ENCODE measurements at regions not wholly inside any gene's neighbourhood (a gene's known extent, or its start where the extent isn't known, plus 50 kb on each side); places are given as distances from the start of the nearest gene placed in this dataset.
"Not testable (repeated sequence)": the region's sequence is repeated elsewhere in the genome, so short reads cannot be mapped to it uniquely, and the experiment has no call there.

- DNase-seq (ENCODE audit: low read depth), result no peak
Measured at GRCh38 chr11:38155856-38156255, 1557.8 kb upstream of the RAG2 start.

DNA sequence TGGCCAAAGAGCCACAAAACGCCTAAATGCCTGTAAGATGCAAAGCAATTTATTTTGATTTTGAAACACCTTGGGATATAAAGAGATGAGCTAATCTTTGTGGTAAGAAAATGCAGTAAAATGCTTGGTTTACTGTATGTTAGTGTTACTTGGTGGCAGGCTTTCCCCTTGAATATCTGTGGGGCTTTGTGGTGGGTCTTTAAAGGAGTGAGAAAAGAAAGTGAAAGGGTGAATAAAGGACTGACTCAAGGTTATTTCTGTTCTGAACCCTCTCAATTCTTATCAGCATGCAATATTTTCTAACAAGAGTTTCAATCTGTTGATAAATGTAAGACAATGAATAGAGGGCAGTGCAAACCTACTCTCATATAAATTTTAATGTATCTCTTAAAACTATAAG is 1555.9 kb upstream of the RAG2 start:
- no peak for DNase-seq (ENCODE audit: low read depth)

- no peak for DNase-seq (ENCODE audit: low read depth)
Measured at GRCh38 chr11:38143852-38144251, 1545.8 kb upstream of the RAG2 start.

GRCh38 chr11:38138972-38139371 is 1540.9 kb upstream of the RAG2 start:
- DNase-seq (ENCODE audit: low read depth), result no peak

DNA sequence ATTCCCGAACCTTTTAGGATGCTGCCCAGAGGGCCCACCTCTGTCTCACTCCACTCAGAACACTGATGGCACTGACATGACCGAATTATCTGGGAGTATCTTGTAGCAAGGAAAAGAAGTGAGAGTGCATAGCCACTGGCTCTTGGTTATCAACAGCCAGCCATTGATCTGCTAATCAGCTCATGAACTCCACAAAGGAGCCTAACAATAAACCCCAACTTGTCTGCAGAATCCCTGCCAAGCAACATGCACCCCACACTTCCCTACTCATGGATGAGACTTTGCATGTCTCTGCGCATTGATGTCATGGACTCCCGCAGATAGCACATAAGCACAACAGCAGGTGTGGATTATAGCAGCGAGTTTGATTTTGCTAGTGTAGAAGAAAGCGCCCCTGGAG is 1538.9 kb upstream of the RAG2 start:
- DNase-seq (ENCODE audit: low read depth), result no peak

DNA sequence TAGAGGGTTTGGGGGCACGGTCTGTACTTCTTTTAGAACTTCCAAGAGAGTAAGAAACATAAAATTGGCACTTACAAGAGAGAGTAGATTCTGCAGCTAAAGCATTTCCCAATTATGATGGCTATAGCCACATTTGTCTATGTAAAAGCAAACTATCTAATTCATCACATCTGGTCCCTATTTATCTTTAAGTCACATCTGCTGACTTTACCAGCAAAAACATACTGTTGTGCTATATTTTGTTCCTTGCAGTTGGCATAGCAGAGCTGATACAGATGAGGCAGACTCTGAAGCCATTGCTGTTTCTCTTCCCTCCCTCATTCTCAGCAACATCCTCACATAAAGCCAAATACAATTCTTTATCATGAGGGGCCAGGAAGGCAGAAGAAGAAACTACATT is 1533.5 kb upstream of the RAG2 start:
- DNase-seq (ENCODE audit: low read depth), result no peak

GRCh38 chr11:38130976-38131375 is 1532.9 kb upstream of the RAG2 start:
- no peak for DNase-seq (ENCODE audit: low read depth)

DNA sequence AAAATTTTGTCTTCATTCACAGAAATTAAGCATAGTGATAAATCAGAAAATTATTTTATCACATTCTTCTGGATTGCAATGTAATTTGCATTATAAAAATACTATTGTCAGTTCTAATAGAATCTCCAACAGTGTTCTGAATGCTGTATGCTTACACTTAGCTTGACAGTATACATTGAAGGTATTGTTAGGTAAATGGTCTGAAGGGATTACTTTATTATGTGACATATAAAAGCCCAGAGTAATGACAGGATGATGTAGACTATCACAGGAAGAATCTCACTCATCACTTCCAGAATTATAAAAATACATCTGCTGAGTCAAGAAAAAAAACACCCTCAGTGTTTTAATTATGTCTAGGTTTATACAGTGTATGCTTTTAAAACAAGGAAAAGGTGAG is 1532.5 kb upstream of the RAG2 start:
- DNase-seq (ENCODE audit: low read depth), result no peak

GRCh38 chr11:38123673-38124072 is 1525.6 kb upstream of the RAG2 start:
- DNase-seq (ENCODE audit: low read depth), result no peak

- not testable (repeated sequence) for DNase-seq (ENCODE audit: low read depth)
Measured at GRCh38 chr11:38116616-38117015, 1518.6 kb upstream of the RAG2 start.

GRCh38 chr11:38115381-38115780 is 1517.3 kb upstream of the RAG2 start:
- DNase-seq (ENCODE audit: low read depth), result not testable (repeated sequence)

- no peak for DNase-seq (ENCODE audit: low read depth)
Measured at GRCh38 chr11:38100836-38101462, 1502.9 kb upstream of the RAG2 start.

- DNase-seq (ENCODE audit: low read depth), result no peak
Measured at GRCh38 chr11:38095268-38095667, 1497.2 kb upstream of the RAG2 start.

GRCh38 chr11:38089726-38090125 is 1491.7 kb upstream of the RAG2 start:
- no peak for DNase-seq (ENCODE audit: low read depth)

- no peak for DNase-seq (ENCODE audit: low read depth)
Measured at GRCh38 chr11:38060920-38061319, 1462.9 kb upstream of the RAG2 start.

DNA sequence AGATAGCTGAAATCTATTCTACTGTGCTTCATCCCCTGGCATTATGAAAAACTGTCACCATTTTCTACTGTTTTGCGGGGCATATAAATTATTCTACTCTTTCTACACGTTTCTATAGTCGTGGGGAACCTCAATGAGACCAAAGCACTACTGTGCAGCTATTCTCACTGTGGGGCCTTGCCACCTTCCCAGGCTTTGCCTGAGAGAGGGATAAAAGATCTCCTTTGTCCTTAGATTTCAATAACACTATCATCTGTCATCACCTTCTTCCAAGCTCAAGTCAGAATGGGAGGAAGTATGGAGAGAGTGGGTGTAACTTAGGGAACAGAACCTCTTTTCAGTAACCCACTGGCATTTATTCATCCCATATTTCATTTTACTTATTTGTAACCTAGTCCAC is 1462.1 kb upstream of the RAG2 start:
- DNase-seq (ENCODE audit: low read depth), result no peak

DNA sequence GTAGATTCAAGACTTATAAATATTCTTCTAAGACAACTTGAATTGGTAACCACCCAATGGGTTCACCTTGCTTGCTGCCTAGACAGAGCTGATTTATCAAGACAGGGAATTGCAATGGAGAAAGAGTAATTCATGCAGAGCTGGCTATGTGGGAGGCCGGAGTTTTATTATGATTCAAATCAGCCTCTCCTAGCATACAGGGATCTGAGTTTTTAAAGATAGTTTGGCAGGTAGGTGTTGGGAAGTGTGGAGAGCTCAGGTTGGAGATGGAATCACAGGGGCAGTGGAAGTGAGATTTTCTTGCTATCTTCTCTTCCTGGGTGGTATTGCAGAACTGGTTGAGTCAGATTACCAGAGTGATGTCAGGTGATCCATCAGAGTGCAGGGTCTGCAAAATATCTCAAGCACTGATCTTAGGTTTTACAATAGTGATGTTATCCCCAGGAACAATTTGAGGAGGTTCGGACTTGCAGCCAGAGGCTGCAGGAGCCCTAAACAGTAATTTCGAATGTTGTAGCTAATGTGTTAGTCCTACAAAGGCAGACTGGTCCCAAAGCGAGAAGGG is 1448.6 kb upstream of the RAG2 start:
- no peak for DNase-seq (ENCODE audit: low read depth)

- no peak for DNase-seq (ENCODE audit: low read depth)
Measured at GRCh38 chr11:38043060-38043459, 1445.0 kb upstream of the RAG2 start.

GRCh38 chr11:38038777-38039176 is 1440.7 kb upstream of the RAG2 start:
- DNase-seq (ENCODE audit: low read depth), result no peak

- DNase-seq (ENCODE audit: low read depth), result no peak
Measured at GRCh38 chr11:38019072-38019775, 1421.2 kb upstream of the RAG2 start.

DNA sequence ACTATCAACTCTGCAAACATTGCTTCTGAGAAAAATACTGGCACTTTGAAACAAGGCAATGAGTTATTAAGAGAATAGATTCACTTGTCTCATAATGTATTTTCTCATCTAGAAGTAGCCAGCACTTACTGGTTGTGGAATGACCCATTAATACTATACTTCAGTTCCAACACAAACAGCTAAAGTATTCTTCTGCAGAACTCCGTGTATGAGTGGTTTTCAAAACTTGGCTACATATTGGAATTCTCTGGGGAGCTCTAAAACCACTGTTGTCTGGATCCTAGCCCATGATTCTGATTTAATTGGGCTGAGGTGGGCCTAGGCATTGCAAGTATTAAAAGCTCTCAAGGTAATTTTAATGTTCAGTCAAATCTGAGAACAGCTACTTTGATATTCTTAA is 1416.4 kb upstream of the RAG2 start:
- no peak for DNase-seq (ENCODE audit: low read depth)

DNA sequence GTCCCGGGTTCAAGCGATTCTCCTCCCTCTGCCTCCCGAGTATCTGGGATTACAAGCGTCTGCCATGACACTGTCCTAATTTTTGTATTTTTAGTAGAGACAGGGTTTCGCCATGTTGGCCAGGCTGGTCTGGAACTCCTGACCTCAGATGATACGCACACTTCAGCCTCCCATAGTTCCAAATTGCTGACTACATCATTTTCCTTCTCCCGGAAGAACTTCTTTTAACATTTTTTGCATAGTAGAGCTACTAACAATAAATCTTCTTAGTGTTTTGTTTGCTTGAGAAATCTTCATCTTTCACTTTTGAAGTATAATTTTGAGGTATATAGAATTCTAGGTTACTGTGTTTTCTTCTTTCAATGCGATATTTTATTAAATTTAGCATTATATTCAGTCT is 1415.1 kb upstream of the RAG2 start:
- no peak for DNase-seq (ENCODE audit: low read depth)

DNA sequence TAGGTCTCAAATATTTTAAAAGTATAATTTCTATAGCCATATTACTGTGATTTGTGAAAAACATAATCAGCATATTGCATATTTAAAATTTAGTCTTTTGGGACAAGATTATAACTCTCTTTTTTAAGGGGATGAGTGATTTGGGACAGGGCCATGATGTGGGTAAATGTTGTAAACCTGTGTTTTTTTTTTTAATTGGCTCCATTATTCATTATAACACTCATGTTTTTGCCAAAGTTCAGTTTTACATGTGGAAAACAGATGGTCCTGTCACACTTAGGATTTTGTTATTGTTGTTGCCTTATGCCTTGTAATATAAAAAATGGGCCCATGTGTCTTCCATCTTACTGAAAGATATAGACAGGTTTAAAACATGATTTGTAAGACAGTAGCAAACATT is 1413.5 kb upstream of the RAG2 start:
- DNase-seq (ENCODE audit: low read depth), result no peak

GRCh38 chr11:38009932-38010331 is 1411.9 kb upstream of the RAG2 start:
- DNase-seq (ENCODE audit: low read depth), result no peak
